ENCODE measurements at regions not wholly inside any gene's neighbourhood (a gene's known extent, or its start where the extent isn't known, plus 50 kb on each side); places are given as distances from the start of the nearest gene placed in this dataset.

DNA sequence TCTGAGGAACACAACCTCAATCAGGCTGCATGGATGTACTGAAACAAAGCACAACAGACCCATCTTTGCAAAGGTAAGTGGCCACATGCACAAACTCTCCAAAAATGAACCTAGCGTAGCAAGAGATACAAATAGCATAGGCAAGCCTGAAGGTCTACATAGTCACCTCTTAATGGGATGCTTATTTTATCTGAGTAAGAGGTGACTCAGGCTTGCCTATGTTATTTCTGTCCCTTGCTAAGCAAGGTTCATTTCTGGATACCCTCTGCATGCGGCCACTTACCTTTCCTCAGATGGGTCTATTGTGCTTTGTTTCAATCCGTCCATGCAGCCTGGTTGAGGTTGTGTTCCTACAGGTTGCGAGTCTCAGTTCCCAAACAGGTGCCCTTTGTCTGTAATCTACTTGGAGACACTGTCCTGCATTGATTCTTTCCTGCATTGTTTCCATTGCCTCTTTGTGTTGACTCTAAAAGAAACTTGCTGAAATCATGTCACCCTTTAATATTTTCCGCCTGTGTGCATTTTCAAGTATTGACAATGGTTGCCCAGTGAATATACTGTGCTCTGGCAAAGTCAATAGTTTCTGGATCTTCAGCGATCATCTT is 291.8 kb upstream of the LYZL1 start:
- Histone ChIP-seq H3K9me2 (ENCODE audit: insufficient read depth) (no peaks in the 10 kb centered on the region), H3K27ac (ENCODE audit: low read depth) (no peak overlapping the region), H3K36me3 (ENCODE audit: insufficient read depth) (no peaks in the 10 kb centered on the region), H3K4me3 (no peak overlapping the region), H4K20me1 (replicated peaks; ENCODE audit: insufficient read depth) (no peaks in the 10 kb centered on the region), H2AFZ (no peak overlapping the region), H3K4me2 (no peak overlapping the region), H3K4me1 (ENCODE audit: insufficient read depth) (no peaks in the 10 kb centered on the region), H3F3A (replicated peaks; ENCODE audit: low read depth) (no peaks in the 10 kb centered on the region), H3K79me2 (replicated peaks; ENCODE audit: insufficient read depth) (no peaks in the 10 kb centered on the region), H3K27me3 (ENCODE audit: insufficient read depth) (no peaks in the 10 kb centered on the region)
- H3K9me3 Mint-ChIP-seq: no peaks in the 10 kb centered on the region
- no peak for ATAC-seq
- no peaks in the 10 kb centered on the region for H3K36me3 Mint-ChIP-seq (ENCODE audit: low read depth)
- TF ChIP-seq, protein P1, sequence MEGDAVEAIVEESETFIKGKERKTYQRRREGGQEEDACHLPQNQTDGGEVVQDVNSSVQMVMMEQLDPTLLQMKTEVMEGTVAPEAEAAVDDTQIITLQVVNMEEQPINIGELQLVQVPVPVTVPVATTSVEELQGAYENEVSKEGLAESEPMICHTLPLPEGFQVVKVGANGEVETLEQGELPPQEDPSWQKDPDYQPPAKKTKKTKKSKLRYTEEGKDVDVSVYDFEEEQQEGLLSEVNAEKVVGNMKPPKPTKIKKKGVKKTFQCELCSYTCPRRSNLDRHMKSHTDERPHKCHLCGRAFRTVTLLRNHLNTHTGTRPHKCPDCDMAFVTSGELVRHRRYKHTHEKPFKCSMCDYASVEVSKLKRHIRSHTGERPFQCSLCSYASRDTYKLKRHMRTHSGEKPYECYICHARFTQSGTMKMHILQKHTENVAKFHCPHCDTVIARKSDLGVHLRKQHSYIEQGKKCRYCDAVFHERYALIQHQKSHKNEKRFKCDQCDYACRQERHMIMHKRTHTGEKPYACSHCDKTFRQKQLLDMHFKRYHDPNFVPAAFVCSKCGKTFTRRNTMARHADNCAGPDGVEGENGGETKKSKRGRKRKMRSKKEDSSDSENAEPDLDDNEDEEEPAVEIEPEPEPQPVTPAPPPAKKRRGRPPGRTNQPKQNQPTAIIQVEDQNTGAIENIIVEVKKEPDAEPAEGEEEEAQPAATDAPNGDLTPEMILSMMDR (conservative IDR thresholded peaks at IDR 0.05; ENCODE audit: low read depth in 2 of 2): no peak
- TF ChIP-seq JUNB (IDR thresholded peaks at IDR 0.05; ENCODE audit: unreplicated experiment) (no peak), NANOG (IDR thresholded peaks at IDR 0.05; ENCODE audit: borderline replicate concordance) (no peak), ZNF114 (CRISPR knock-in tag; IDR thresholded peaks at IDR 0.05) (no peak)
- DNase-seq (ENCODE audit: low spot score): no peak
- no peak overlapping the region for H3K4me3 Mint-ChIP-seq
- H3K27ac Mint-ChIP-seq: no peak overlapping the region
- H3K27me3 Mint-ChIP-seq (ENCODE audit: insufficient read depth, low read depth, poor library complexity): no peaks in the 10 kb centered on the region
- H3K4me1 Mint-ChIP-seq: no peaks in the 10 kb centered on the region

DNA sequence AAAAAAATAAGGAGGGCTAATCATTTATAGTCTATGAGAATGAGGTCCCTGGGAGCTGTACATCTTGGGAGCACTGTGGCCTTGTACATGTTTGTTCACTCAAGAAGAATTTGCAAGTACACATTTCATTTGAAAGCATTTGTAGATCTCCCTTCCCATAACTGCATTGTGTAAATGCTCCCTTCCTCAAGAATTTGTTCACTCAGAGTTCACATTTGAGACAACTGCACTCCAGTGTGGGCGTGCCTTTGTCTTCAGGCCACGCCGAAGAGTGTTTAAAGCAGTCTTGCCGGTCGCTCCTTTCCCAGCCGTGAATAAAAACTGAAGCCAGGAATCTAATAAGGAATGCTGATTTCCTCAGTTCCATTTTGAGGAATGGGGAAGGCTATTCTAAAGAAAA is 291.1 kb upstream of the LYZL1 start:
- ATAC-seq (no peak), DNase-seq (ENCODE audit: low spot score) (no peak)
- no peaks in the 10 kb centered on the region for H3K4me1 ChIP-seq (ENCODE audit: insufficient read depth)
- H3K36me3 ChIP-seq (ENCODE audit: insufficient read depth): no peaks in the 10 kb centered on the region
- no peaks in the 10 kb centered on the region for H3K9me3 Mint-ChIP-seq
- H4K20me1 ChIP-seq (replicated peaks; ENCODE audit: insufficient read depth): no peaks in the 10 kb centered on the region
- H3K27me3 ChIP-seq (ENCODE audit: insufficient read depth): no peaks in the 10 kb centered on the region
- no peaks in the 10 kb centered on the region for H3K27me3 Mint-ChIP-seq (ENCODE audit: insufficient read depth, low read depth, poor library complexity)
- H3K4me1 Mint-ChIP-seq: no peaks in the 10 kb centered on the region
- H3K36me3 Mint-ChIP-seq (ENCODE audit: low read depth): no peaks in the 10 kb centered on the region
- H3K27ac ChIP-seq (ENCODE audit: low read depth): no peak overlapping the region
- no peak overlapping the region for H2AFZ ChIP-seq
- H3K9me2 ChIP-seq (ENCODE audit: insufficient read depth): no peaks in the 10 kb centered on the region
- no peak overlapping the region for H3K4me3 ChIP-seq
- H3K4me3 Mint-ChIP-seq: no peak overlapping the region
- H3F3A ChIP-seq (replicated peaks; ENCODE audit: low read depth): no peaks in the 10 kb centered on the region
- H3K79me2 ChIP-seq (replicated peaks; ENCODE audit: insufficient read depth): no peaks in the 10 kb centered on the region
- H3K27ac Mint-ChIP-seq: no peak overlapping the region
- no peak overlapping the region for H3K4me2 ChIP-seq
- TF ChIP-seq JUNB (IDR thresholded peaks at IDR 0.05; ENCODE audit: unreplicated experiment) (no peak), STAT1 (IDR thresholded peaks at IDR 0.05; ENCODE audit: unreplicated experiment) (no peak), CREB1 (CRISPR knock-in tag; IDR thresholded peaks at IDR 0.05; ENCODE audit: low read depth) (no peak), POLR2AphosphoS5 (IDR thresholded peaks at IDR 0.05; ENCODE audit: low read depth) (no peak), EZH2phosphoT487 (IDR thresholded peaks at IDR 0.05; ENCODE audit: unreplicated experiment) (no peak), EZH2 (IDR thresholded peaks at IDR 0.05; ENCODE audit: low read depth, unreplicated experiment) (no peak)
- TF ChIP-seq, protein P2, sequence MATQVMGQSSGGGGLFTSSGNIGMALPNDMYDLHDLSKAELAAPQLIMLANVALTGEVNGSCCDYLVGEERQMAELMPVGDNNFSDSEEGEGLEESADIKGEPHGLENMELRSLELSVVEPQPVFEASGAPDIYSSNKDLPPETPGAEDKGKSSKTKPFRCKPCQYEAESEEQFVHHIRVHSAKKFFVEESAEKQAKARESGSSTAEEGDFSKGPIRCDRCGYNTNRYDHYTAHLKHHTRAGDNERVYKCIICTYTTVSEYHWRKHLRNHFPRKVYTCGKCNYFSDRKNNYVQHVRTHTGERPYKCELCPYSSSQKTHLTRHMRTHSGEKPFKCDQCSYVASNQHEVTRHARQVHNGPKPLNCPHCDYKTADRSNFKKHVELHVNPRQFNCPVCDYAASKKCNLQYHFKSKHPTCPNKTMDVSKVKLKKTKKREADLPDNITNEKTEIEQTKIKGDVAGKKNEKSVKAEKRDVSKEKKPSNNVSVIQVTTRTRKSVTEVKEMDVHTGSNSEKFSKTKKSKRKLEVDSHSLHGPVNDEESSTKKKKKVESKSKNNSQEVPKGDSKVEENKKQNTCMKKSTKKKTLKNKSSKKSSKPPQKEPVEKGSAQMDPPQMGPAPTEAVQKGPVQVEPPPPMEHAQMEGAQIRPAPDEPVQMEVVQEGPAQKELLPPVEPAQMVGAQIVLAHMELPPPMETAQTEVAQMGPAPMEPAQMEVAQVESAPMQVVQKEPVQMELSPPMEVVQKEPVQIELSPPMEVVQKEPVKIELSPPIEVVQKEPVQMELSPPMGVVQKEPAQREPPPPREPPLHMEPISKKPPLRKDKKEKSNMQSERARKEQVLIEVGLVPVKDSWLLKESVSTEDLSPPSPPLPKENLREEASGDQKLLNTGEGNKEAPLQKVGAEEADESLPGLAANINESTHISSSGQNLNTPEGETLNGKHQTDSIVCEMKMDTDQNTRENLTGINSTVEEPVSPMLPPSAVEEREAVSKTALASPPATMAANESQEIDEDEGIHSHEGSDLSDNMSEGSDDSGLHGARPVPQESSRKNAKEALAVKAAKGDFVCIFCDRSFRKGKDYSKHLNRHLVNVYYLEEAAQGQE (IDR thresholded peaks at IDR 0.05; ENCODE audit: unreplicated experiment): no peak
- TF ChIP-seq, protein P3, sequence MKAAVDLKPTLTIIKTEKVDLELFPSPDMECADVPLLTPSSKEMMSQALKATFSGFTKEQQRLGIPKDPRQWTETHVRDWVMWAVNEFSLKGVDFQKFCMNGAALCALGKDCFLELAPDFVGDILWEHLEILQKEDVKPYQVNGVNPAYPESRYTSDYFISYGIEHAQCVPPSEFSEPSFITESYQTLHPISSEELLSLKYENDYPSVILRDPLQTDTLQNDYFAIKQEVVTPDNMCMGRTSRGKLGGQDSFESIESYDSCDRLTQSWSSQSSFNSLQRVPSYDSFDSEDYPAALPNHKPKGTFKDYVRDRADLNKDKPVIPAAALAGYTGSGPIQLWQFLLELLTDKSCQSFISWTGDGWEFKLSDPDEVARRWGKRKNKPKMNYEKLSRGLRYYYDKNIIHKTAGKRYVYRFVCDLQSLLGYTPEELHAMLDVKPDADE (IDR thresholded peaks at IDR 0.05): no peak

All from GM23338 (cell line).